SK-N-SH (cell line): ENCODE measurements at regions not wholly inside any gene's neighbourhood (a gene's known extent, or its start where the extent isn't known, plus 50 kb on each side); places are given as distances from the start of the nearest gene placed in this dataset.

Experiments used
- CTCF ChIA-PET: fragments of 300-600, 350-600 bp; formaldehyde crosslinking; extraction: SDS; loops from one replicate; lab custom pipeline; 2021; lab: Yijun Ruan, JAX
- POLR2A ChIA-PET: fragments of 350-600 bp; sonication (Branson Sonifier 250); formaldehyde crosslinking; extraction: SDS; loops from one replicate; lab custom pipeline; 2020; ENCODE audit warnings: antibody characterized with exemption, inconsistent platforms; lab: Yijun Ruan, JAX
- DNase-seq: peaks from one replicate; pipeline ENCODE4 v3.0.0; 2012
- H2AFZ ChIP-seq: fragments of 200-600 bp; sonication (generic); 2 replicates; pipeline ENCODE4 v1.8.1; 2016; ENCODE audit warnings: antibody characterized with exemption, mild to moderate bottlenecking, low read depth
- H3F3A ChIP-seq: fragments of 200-600 bp; sonication (generic); replicated peaks from 2 replicates; pipeline ENCODE3; 2016; ENCODE audit warnings: antibody characterized with exemption, mild to moderate bottlenecking; ENCODE audit not compliant: insufficient read depth
- H3K27ac ChIP-seq, 2 experiments: fragments of 200-500 bp in 1 of 2; fragments of 200-600 bp in 1 of 2; sonication (Bioruptor generic) in 1 of 2; sonication (generic), shearing (Covaris generic) in 1 of 2; 2 replicates each; pipeline versions ENCODE4 v1.5.1 to v1.6.1; 2014 to 2016; ENCODE audit warnings: low read depth in 2 of 2, inconsistent platforms in 1 of 2, low read length in 1 of 2, mild to moderate bottlenecking in 1 of 2, mixed read lengths in 1 of 2
- H3K27me3 ChIP-seq: fragments of 200-600 bp; sonication (generic), shearing (Covaris generic); 2 replicates; pipeline ENCODE4 v1.6.1; 2016; ENCODE audit warnings: mixed run types; ENCODE audit not compliant: insufficient read depth
- H3K36me3 ChIP-seq, 2 experiments: fragments of 200-500 bp in 1 of 2; fragments of 200-600 bp in 1 of 2; sonication (Bioruptor generic) in 1 of 2; sonication (generic) in 1 of 2; replicated peaks in 1 of 2; 2 replicates each; pipeline versions ENCODE3 to v1.5.1; 2014 to 2016; ENCODE audit warnings: low read length in 1 of 2, mild to moderate bottlenecking in 1 of 2; ENCODE audit not compliant: insufficient read depth in 2 of 2, control insufficient read depth in 1 of 2
- H3K4me1 ChIP-seq, 2 experiments: fragments of 200-500 bp in 1 of 2; fragments of 200-600 bp in 1 of 2; sonication (Bioruptor generic) in 1 of 2; sonication (generic), shearing (Covaris generic) in 1 of 2; 2 replicates each; pipeline versions ENCODE4 v1.5.1 to v1.6.1; 2014 to 2016; ENCODE audit warnings: low read depth in 1 of 2, low read length in 1 of 2, mixed run types in 1 of 2; ENCODE audit not compliant: insufficient read depth in 2 of 2, control insufficient read depth in 1 of 2
- H3K4me2 ChIP-seq: fragments of 200-600 bp; sonication (generic), shearing (Covaris generic); 2 replicates; pipeline ENCODE4 v1.6.1; 2017; ENCODE audit warnings: mixed run types
- H3K4me3 ChIP-seq, 2 experiments: fragments of 200-500 bp in 1 of 2; fragments of 200-600 bp in 1 of 2; sonication (Bioruptor generic) in 1 of 2; sonication (generic), shearing (Covaris generic) in 1 of 2; 2 replicates each; pipeline versions ENCODE4 v1.5.1 to v1.8.1; 2014 to 2016; ENCODE audit warnings: low read depth in 2 of 2, inconsistent platforms in 1 of 2, low read length in 1 of 2, mild to moderate bottlenecking in 1 of 2, mixed read lengths in 1 of 2, moderate library complexity in 1 of 2
- H3K79me2 ChIP-seq: fragments of 200-600 bp; sonication (generic); 2 replicates; pipeline ENCODE4 v1.8.1; 2017; ENCODE audit warnings: mild to moderate bottlenecking; ENCODE audit not compliant: insufficient read depth
- H3K9ac ChIP-seq: fragments of 200-600 bp; sonication (generic); 2 replicates; pipeline ENCODE4 v1.6.1; 2017; ENCODE audit warnings: mixed run types
- H3K9me2 ChIP-seq: fragments of 200-600 bp; sonication (generic); 2 replicates; pipeline ENCODE4 v1.6.1; 2017; ENCODE audit warnings: mixed run types
- H3K9me3 ChIP-seq: fragments of 200-600 bp; sonication (generic); 2 replicates; pipeline ENCODE4 v1.6.1; 2017; ENCODE audit warnings: mixed run types, mild to moderate bottlenecking, moderate library complexity
- H4K20me1 ChIP-seq: fragments of 200-600 bp; sonication (generic); 2 replicates; pipeline ENCODE4 v1.6.1; 2017; ENCODE audit warnings: mild to moderate bottlenecking, mixed run types; ENCODE audit not compliant: insufficient read depth
- EP300 ChIP-seq, 2 experiments: IDR thresholded peaks; 2 replicates each; pipeline versions ENCODE4 v1.4.0 to v1.6.1; 2012; ENCODE audit warnings: borderline replicate concordance in 1 of 2, low read depth in 1 of 2, low read length in 1 of 2
- FOSL2 ChIP-seq: IDR thresholded peaks from 2 replicates; pipeline ENCODE4 v1.4.0; 2012; ENCODE audit warnings: low read depth, mild to moderate bottlenecking, moderate library complexity, borderline replicate concordance
- GATA2 ChIP-seq: sonication (generic); formaldehyde crosslinking; IDR thresholded peaks from 2 replicates; pipeline ENCODE4 v1.5.0; 2020; ENCODE audit warnings: mild to moderate bottlenecking, missing genetic modification reagents
- MEF2A ChIP-seq: IDR thresholded peaks from 2 replicates; pipeline ENCODE4 v1.4.0; 2012; ENCODE audit warnings: low read depth, borderline replicate concordance
- RXRA ChIP-seq: IDR thresholded peaks from 2 replicates; pipeline ENCODE4 v1.4.0; 2012; ENCODE audit warnings: low read depth, mild to moderate bottlenecking, borderline replicate concordance
- TAF1 ChIP-seq: IDR thresholded peaks from 2 replicates; pipeline ENCODE4 v1.6.1; 2012; ENCODE audit warnings: low read depth, mild to moderate bottlenecking, low read length, moderate library complexity, borderline replicate concordance
- TEAD4 ChIP-seq: IDR thresholded peaks from 2 replicates; pipeline ENCODE4 v1.4.0; 2012; ENCODE audit warnings: mild to moderate bottlenecking, borderline replicate concordance; ENCODE audit not compliant: insufficient read depth
- WGBS: methylation state at CpG from one replicate; pipeline ENCODE4 v1.1.6; 2017; ENCODE audit warnings: low lambda C conversion rate; 5-methylcytosine and 5-hydroxymethylcytosine counted together
- TF ChIP-seq, protein P1 (sequence below): fragments of 150-350 bp; IDR thresholded peaks from 2 replicates; pipeline ENCODE4 v1.6.1; 2017; ENCODE audit warnings: antibody characterized with exemption, low read length, low read depth, borderline replicate concordance
- TF ChIP-seq, protein P2 (sequence below): IDR thresholded peaks from 2 replicates; pipeline ENCODE4 v1.4.0; 2012; ENCODE audit warnings: low read depth, borderline replicate concordance
- TF ChIP-seq, protein P3 (sequence below): fragments of 200-600 bp; sonication (generic); IDR thresholded peaks from 2 replicates; pipeline ENCODE4 v1.6.1; 2017; ENCODE audit warnings: antibody characterized with exemption, mild to moderate bottlenecking, moderate library complexity

- TF ChIP-seq FOSL2 (no peak), TAF1 (no peak)
- TF ChIP-seq, protein P1, sequence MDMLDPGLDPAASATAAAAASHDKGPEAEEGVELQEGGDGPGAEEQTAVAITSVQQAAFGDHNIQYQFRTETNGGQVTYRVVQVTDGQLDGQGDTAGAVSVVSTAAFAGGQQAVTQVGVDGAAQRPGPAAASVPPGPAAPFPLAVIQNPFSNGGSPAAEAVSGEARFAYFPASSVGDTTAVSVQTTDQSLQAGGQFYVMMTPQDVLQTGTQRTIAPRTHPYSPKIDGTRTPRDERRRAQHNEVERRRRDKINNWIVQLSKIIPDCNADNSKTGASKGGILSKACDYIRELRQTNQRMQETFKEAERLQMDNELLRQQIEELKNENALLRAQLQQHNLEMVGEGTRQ = no peak
Observed at GRCh38 chr3:89586256-89586655, 478.8 kb downstream of the EPHA3 start (continued).

DNA sequence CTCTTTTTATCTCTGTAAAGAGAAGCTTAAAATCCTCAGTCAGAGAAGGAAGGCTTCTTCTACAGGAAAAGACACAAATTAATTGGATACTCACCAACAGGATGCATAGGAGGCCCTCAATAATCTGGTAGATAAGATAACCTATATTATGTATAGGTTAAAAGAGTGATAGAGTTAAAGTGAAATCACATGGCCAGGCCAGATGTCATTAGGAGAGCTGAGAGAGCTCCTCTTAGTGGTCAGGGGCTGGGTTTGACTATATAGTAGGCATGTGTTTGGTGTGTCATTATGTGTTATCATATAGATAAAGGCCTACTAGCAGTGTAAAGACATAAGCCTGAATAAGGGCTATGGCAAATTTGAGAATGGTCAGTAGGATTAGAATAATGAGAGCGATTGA lies 479.3 kb downstream of the EPHA3 start:
- Histone ChIP-seq H3F3A (no peaks in the 10 kb centered on the region), H3K27ac (no peak overlapping the region), H3K4me2 (no peak overlapping the region), H3K79me2 (no peaks in the 10 kb centered on the region), H3K9ac (no peak overlapping the region), H3K9me3 (no peaks in the 10 kb centered on the region), H2AFZ (no peak overlapping the region), H3K4me3 (no peak overlapping the region), H3K9me2 (no peaks in the 10 kb centered on the region), H3K36me3 (no peaks in the 10 kb centered on the region), H3K4me1 (no peaks in the 10 kb centered on the region), H4K20me1 (no peaks in the 10 kb centered on the region), H3K27me3 (no peaks in the 10 kb centered on the region)
- POLR2A ChIA-PET = no interaction called here
- no peak for DNase-seq
- 0% methylated on average over 1 of the region's 1 CpG for WGBS
- TF ChIP-seq, protein P1 = no peak
- TF ChIP-seq, protein P2, sequence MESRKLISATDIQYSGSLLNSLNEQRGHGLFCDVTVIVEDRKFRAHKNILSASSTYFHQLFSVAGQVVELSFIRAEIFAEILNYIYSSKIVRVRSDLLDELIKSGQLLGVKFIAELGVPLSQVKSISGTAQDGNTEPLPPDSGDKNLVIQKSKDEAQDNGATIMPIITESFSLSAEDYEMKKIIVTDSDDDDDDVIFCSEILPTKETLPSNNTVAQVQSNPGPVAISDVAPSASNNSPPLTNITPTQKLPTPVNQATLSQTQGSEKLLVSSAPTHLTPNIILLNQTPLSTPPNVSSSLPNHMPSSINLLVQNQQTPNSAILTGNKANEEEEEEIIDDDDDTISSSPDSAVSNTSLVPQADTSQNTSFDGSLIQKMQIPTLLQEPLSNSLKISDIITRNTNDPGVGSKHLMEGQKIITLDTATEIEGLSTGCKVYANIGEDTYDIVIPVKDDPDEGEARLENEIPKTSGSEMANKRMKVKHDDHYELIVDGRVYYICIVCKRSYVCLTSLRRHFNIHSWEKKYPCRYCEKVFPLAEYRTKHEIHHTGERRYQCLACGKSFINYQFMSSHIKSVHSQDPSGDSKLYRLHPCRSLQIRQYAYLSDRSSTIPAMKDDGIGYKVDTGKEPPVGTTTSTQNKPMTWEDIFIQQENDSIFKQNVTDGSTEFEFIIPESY = no peak
- TF ChIP-seq RXRA (no peak), EP300 (IDR thresholded peaks at IDR 0.05; ENCODE audit: borderline replicate concordance in 1 of 2, low read depth in 1 of 2, low read length in 1 of 2) (no peak), TAF1 (no peak), MEF2A (no peak), GATA2 (CRISPR knock-in tag) (no peak), TEAD4 (no peak)
- TF ChIP-seq, protein P3, sequence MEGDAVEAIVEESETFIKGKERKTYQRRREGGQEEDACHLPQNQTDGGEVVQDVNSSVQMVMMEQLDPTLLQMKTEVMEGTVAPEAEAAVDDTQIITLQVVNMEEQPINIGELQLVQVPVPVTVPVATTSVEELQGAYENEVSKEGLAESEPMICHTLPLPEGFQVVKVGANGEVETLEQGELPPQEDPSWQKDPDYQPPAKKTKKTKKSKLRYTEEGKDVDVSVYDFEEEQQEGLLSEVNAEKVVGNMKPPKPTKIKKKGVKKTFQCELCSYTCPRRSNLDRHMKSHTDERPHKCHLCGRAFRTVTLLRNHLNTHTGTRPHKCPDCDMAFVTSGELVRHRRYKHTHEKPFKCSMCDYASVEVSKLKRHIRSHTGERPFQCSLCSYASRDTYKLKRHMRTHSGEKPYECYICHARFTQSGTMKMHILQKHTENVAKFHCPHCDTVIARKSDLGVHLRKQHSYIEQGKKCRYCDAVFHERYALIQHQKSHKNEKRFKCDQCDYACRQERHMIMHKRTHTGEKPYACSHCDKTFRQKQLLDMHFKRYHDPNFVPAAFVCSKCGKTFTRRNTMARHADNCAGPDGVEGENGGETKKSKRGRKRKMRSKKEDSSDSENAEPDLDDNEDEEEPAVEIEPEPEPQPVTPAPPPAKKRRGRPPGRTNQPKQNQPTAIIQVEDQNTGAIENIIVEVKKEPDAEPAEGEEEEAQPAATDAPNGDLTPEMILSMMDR = no peak
- CTCF ChIA-PET = no interaction called here
